Glutamatergic neuron (in vitro differentiated cells): ENCODE measurements at regions not wholly inside any gene's neighbourhood (a gene's known extent, or its start where the extent isn't known, plus 50 kb on each side); places are given as distances from the start of the nearest gene placed in this dataset.

Source experiments
- DNase-seq: peaks from one replicate; pipeline ENCODE4 v3.0.0; 2022
- H3K27ac Mint-ChIP-seq: one replicate; pipeline ENCODE4 v1.8.0; 2020; ENCODE audit warnings: mild to moderate bottlenecking, mixed read lengths, inconsistent platforms; ENCODE audit not compliant: unreplicated experiment
- H3K27me3 Mint-ChIP-seq: one replicate; pipeline ENCODE4 v1.8.0; 2020; ENCODE audit warnings: mild to moderate bottlenecking, moderate library complexity, mixed read lengths, inconsistent platforms; ENCODE audit not compliant: unreplicated experiment
- H3K36me3 Mint-ChIP-seq: one replicate; pipeline ENCODE4 v1.8.0; 2020; ENCODE audit warnings: mild to moderate bottlenecking, mixed read lengths, inconsistent platforms; ENCODE audit not compliant: unreplicated experiment
- H3K4me1 Mint-ChIP-seq: one replicate; pipeline ENCODE4 v1.8.0; 2020; ENCODE audit warnings: mild to moderate bottlenecking, low read depth, mixed read lengths, inconsistent platforms; ENCODE audit not compliant: unreplicated experiment
- H3K4me3 Mint-ChIP-seq: one replicate; pipeline ENCODE4 v1.8.0; 2020; ENCODE audit warnings: mild to moderate bottlenecking, mixed read lengths, inconsistent platforms; ENCODE audit not compliant: unreplicated experiment
- H3K9me3 Mint-ChIP-seq: one replicate; pipeline ENCODE4 v1.8.0; 2020; ENCODE audit warnings: mild to moderate bottlenecking, moderate library complexity, mixed read lengths, inconsistent platforms; ENCODE audit not compliant: unreplicated experiment
- CTCF ChIP-seq: fragments of 200-600 bp; sonication (generic); IDR thresholded peaks from one replicate; pipeline ENCODE4 v1.5.0; 2021; ENCODE audit not compliant: partially characterized antibody, unreplicated experiment

GRCh38 chr7:149621776-149622175 lies 124.2 kb upstream of the ZNF746 start:
- H3K4me3 Mint-ChIP-seq = no peak overlapping the region
- peaks cover 4% of the 10 kb centered on the region for H3K36me3 Mint-ChIP-seq
- peaks cover 3% of the 10 kb centered on the region for H3K9me3 Mint-ChIP-seq
- H3K27ac Mint-ChIP-seq = no peak overlapping the region
- no peak for TF ChIP-seq CTCF
- peaks cover 2% of the 10 kb centered on the region for H3K27me3 Mint-ChIP-seq
- peaks cover 6% of the 10 kb centered on the region for H3K4me1 Mint-ChIP-seq
- DNase-seq = no peak

GRCh38 chr7:149620961-149621360 lies 123.4 kb upstream of the ZNF746 start:
- Mint-ChIP-seq H3K27ac (peak overlapping the region; percentile 29), H3K27me3 (no peaks in the 10 kb centered on the region), H3K36me3 (peaks cover 4% of the 10 kb centered on the region), H3K4me3 (no peak overlapping the region), H3K9me3 (peaks cover 3% of the 10 kb centered on the region), H3K4me1 (peaks cover 4% of the 10 kb centered on the region)
- no peak for DNase-seq
- no peak for TF ChIP-seq CTCF

GRCh38 chr7:149616898-149617297 lies 119.3 kb upstream of the ZNF746 start:
- H3K4me1 Mint-ChIP-seq = peaks cover under 1% of the 10 kb centered on the region
- DNase-seq = no peak
- no peak overlapping the region for H3K4me3 Mint-ChIP-seq
- H3K27ac Mint-ChIP-seq = no peak overlapping the region
- peaks cover 4% of the 10 kb centered on the region for H3K36me3 Mint-ChIP-seq
- peaks cover 6% of the 10 kb centered on the region for H3K9me3 Mint-ChIP-seq
- no peak for TF ChIP-seq CTCF
- H3K27me3 Mint-ChIP-seq = no peaks in the 10 kb centered on the region

- Mint-ChIP-seq H3K4me3 (no peak overlapping the region), H3K36me3 (peaks cover 4% of the 10 kb centered on the region), H3K4me1 (no peaks in the 10 kb centered on the region), H3K27me3 (no peaks in the 10 kb centered on the region), H3K27ac (no peak overlapping the region), H3K9me3 (peaks cover 6% of the 10 kb centered on the region)
- TF ChIP-seq CTCF = no peak
- DNase-seq = no peak
Observed at GRCh38 chr7:149615690-149616270, 118.2 kb upstream of the ZNF746 start.

- Mint-ChIP-seq H3K4me3 (no peak overlapping the region), H3K4me1 (no peaks in the 10 kb centered on the region), H3K27me3 (no peaks in the 10 kb centered on the region), H3K36me3 (no peaks in the 10 kb centered on the region), H3K27ac (no peak overlapping the region), H3K9me3 (peaks cover 6% of the 10 kb centered on the region)
- TF ChIP-seq CTCF = no peak
- DNase-seq = no peak
Observed at GRCh38 chr7:149610441-149611011, 112.9 kb upstream of the ZNF746 start.
